ENCODE measurements at regions not wholly inside any gene's neighbourhood (a gene's known extent, or its start where the extent isn't known, plus 50 kb on each side); places are given as distances from the start of the nearest gene placed in this dataset.

DNA sequence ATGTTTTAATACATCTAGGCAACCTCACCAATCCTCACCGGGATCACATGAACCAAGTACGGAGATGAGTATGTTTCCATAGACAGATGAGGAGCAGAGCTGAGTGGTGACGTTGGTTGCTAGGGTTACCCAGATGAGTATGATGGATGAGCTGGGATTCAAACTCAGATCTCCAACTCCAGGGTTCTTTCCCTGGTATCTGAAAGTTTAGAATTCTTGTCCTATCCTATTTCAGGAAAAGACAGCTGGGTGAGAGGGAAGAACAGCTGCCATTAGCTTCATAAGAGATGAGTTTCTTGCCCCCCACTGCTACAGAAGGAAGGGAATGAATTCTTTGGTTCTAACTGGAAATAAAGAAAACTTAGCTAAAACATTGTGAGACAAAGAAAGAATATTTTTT, 728.9 kb upstream of the TBX3 start:
- DNase-seq, result no peak

GRCh38 chr12:115411121-115411520, 727.1 kb upstream of the TBX3 start:
- DNase-seq, result no peak

DNA sequence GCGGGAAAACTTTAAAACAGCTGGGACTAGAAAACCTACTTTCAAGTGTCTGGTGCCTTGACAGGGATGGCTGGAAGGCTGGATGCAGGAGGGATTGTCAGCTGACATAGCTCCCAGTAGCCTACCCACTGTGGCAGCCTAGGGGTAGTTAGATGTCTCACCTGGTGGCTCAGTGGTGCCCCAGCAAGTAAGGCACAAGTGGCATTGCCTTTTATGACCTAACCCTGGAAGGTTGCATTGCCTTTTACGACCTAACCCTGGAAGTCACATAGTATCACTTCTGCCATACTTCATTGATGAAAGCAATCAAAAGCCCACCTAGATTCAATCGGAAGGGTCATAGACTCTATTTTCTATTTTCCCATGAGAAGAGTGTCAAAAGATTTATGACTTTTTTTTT, 724.7 kb upstream of the TBX3 start:
- no peak for DNase-seq

GRCh38 chr12:115407723-115408122, 723.7 kb upstream of the TBX3 start:
- no peak for DNase-seq

GRCh38 chr12:115407036-115407435, 723.1 kb upstream of the TBX3 start:
- DNase-seq, result no peak

GRCh38 chr12:115405471-115405860, 721.5 kb upstream of the TBX3 start:
- no peak for DNase-seq

GRCh38 chr12:115404761-115405470, 720.9 kb upstream of the TBX3 start:
- no peak for DNase-seq

DNA sequence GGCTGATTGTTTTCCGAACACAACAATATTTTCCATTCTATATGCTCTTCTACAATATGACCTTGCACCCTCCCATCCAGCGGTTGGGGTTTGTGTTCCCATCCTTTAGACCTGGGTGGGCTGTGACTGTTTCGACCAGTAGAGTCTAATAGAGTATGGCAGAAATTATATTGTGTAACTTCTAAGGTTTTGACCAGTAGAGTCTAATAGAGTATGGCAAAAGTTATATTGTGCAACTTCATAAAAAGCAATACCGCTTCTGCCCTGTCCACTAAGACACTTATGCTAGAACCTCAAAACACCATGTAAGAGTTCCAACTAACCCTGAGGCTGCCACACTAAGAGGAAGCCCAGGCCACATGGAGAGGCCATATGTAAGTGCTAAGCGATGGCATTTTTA, 719.7 kb upstream of the TBX3 start:
- DNase-seq, result no peak

GRCh38 chr12:115403253-115403652, 719.3 kb upstream of the TBX3 start:
- DNase-seq, result no peak

DNA sequence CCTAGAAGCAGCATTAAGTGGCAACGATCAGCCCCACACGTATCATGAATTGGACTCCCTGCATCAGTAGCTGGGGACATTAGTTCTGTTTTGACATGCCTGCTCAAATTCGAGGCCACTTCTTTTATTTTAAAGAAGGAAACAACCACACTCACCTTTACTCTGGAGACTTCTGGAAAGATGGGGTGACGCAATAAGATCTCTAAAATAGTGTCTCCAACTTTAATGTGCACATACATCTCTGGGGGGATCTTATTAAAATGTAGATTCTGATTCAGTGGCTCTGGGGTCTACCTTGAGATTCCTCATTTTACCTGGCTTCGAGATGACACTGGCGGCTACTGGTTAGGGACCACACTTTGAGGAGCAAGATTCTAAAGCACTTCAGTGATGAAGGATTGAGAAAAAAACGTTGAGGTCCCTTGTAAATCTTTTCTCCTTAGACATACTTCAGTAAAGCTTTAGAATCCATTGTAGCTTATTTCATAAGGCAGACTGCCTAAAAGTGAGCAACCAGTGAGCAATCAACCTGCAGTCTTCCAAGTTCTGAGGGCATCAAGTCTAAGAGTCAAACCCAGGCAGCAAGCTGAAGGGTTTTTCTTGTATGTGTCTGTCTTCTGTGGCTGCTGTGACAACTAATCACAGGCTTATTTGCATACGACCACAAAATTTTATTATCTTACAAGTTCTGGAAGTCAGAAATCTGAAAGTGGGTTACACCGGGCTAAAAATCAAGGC, 718.6 kb upstream of the TBX3 start:
- no peak for DNase-seq

- no peak for DNase-seq
Measured at GRCh38 chr12:115401761-115402160, 717.8 kb upstream of the TBX3 start.

DNA sequence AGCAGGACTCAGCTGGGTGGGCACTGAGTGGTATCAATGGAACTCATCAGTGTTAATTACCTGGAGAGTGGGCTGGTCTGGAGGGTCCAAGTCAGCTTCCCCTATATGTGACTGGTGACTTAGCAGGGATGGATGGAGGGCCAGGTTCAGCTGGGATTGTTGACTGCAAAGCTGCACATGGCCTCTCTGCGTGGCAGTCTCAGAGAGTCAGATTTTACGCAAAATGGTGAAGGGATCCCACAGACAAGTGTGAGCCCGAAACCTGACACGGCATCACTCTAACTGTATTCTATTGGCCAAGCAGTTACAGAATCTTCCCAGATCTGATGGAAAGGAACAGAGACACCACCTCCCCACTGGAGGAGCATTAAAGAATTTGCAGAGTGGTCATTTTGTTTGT, 716.0 kb upstream of the TBX3 start:
- no peak for DNase-seq

GRCh38 chr12:115398311-115398781, 714.4 kb upstream of the TBX3 start:
- DNase-seq, result no peak

DNA sequence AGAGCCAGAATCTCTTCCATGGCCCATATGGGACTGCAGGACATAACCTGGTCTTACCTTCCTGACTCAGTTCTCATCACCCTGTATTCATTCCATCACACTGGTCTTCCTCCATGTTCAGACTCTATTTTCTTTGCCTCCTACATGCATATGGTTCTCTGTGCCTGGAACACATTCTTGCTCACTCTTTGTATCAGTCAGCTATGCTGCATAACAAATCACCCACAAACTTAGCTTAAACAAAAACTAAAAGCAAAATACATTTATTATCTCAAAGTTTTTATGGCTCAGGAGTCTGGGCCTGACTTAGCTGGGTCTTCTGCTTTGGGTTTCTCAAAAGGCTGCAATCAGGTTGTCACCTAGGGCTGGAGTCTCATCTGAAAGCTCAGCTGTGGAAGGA, 712.6 kb upstream of the TBX3 start:
- no peak for DNase-seq

- DNase-seq, result no peak
Measured at GRCh38 chr12:115394496-115395220, 710.7 kb upstream of the TBX3 start.

GRCh38 chr12:115388139-115388538, 704.2 kb upstream of the TBX3 start:
- no peak for DNase-seq

- DNase-seq, result no peak
Measured at GRCh38 chr12:115387467-115387901, 703.5 kb upstream of the TBX3 start.

DNA sequence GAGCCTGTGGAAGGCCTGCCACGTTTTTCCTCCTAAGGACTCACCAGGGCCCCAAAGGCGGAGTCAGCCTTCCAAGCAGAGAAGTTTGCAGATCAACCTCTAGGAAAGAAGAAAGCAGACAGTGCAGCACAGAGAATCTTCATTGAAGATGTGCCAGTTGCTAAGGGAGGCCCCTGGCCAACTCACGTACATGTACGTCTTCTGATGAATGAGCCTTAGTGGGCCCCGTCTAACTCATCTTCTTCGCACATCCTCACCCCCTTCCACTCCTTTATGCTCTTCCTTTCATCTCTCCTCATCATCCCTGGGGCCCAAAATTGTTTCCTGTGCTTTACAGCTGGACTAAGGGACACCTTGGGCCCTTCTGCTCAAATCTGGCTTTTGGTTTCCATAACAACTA, 703.0 kb upstream of the TBX3 start:
- DNase-seq, result no peak

DNA sequence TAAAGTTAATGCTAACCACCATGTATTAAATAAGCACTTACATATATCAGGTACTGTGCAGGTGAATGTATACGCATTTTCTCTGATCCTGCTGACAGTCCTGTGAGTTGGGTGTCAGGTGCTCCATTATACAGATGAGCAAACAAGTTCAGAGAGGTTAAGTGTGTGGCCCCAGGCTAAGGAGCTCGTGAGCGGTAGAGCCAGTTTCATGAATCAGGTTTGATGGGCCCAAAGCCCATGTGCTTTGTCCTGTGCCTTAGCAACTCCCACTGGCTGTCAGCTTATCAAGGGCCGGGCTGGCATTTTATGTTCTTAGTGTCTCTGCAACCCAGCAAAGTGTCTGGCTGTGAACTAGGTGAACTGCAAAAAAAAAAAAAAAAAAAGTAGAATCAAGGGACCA, 701.2 kb upstream of the TBX3 start:
- no peak for DNase-seq

DNA sequence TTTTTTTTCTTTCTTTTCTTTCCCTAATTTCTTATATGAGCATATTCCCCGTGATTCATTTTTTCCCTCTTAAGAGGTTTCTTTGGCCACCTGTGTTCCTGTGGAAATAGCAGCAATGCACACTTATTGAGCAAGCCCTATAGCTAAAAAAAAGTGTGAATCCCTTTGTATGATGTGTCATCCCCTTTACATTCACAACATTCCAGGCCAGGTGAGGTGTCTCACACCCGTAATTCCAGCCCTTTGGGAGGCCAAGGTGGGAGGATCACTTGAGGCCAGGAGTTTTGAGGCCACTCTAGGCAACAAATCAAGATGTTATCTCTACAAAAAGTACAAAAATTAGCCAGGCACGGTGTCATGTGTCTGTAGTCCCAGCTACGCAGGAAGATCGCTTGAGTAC, 700.4 kb upstream of the TBX3 start:
- no peak for DNase-seq

DNA sequence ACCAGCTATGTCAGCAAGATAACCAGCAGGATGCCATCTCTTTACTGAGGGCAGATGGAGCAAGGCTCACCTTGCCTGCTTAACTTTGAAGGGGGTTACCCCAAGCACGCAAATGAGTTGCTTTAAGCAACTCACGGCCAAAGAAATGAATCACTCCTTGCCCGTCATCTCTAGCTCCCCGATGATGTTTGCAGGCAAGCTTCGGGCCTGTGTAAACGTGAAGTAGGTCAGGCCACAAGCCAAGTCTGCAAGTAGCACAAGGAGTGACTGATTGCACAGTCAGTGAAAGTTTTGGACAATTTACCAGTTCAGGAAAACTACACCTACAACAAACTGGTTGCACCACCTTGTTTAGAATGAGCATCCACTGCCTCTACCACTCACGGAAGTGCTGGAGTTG, 699.7 kb upstream of the TBX3 start:
- no peak for DNase-seq

DNA sequence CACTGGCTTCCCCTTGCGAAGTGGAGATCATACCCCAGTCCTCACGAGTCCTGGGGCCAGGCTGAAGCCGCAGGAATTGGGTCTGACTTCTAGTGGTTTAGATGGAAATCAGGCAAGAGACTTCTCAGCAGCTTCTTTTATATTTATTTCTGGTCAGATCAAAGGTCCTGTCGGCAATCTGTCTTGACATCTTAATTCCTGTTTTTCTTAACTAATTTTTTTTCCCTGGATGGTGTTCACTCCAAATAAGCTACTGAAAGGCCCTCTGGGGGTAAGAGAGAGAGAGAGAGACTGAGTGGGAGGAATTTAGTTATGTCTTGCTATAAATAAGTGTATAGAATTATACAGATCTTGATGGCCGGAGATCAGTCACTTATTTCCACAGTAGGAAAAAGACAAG, 698.7 kb upstream of the TBX3 start:
- no peak for DNase-seq

DNA sequence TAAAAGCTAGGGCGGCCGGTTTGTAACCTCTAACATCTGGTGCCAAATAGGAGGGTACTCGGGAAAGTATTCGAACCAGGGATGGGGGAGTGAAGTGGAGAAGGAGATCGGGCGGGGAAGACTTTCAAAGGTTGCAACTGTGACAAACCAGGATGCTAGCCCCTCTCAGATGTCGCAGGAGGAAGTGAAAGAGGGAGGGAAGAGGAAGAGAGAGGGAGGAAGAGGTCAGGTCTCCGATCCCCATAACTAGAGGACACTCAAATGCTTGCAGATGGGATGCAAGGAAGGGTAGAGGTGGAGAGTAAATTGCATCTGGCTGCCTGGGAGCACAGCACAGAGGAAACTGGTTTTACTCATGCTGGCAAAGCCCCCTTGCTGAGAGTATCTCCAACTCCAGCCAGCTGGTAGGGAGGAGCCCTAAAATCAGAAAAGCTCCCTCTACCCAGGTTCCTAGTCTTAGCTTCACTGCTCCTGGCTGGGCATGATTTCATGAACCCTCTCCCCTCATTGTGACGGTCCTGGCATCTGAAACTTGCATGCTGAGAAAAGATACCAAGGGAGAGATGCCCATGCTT, 696.7 kb upstream of the TBX3 start:
- no peak for DNase-seq

DNA sequence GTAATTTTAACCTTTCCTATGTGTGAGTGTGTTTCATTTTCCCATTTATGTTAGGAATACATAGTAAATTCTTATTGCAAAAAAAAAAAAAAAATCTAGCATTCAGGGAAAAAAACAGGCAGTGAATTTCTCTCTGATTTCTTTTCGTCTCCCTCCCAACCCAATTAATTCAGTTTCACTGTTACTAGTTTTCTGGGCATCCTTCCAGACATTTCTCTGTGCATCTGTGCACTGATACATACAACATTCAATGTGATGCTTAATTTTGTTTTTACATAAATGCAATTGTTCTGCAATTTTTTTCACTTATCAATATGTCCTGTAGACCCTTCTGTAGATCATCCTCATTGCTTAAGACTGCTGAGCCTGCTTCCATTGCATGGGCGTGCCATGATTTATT, 694.3 kb upstream of the TBX3 start:
- no peak for DNase-seq
